AML-193 (cell line): ENCODE measurements at regions not wholly inside any gene's neighbourhood (a gene's known extent, or its start where the extent isn't known, plus 50 kb on each side); places are given as distances from the start of the nearest gene placed in this dataset.
"Not testable (repeated sequence)": the region's sequence is repeated elsewhere in the genome, so short reads cannot be mapped to it uniquely, and the experiment has no call there.

Source experiments
- DNase-seq, 2 experiments: peaks; one replicate each; lab custom pipeline; 2025; lab: John Stamatoyannopoulos, UW

GRCh38 chr3:177852001-177852807 is 654.9 kb upstream of the TBL1XR1 start:
- DNase-seq = no peak

- no peak for DNase-seq
Measured at GRCh38 chr3:177855021-177855420, 657.7 kb upstream of the TBL1XR1 start.

GRCh38 chr3:177860184-177860583 is 662.9 kb upstream of the TBL1XR1 start:
- no peak for DNase-seq

- DNase-seq = no peak
Measured at GRCh38 chr3:177862962-177863491, 665.7 kb upstream of the TBL1XR1 start.

- DNase-seq = not testable (repeated sequence)
Measured at GRCh38 chr3:177871267-177871666, 665.0 kb upstream of the KCNMB2 start.

- DNase-seq = no peak
Measured at GRCh38 chr3:177878192-177878591, 658.0 kb upstream of the KCNMB2 start.

- no peak for DNase-seq
Measured at GRCh38 chr3:177878957-177879356, 657.3 kb upstream of the KCNMB2 start.

- no peak for DNase-seq
Measured at GRCh38 chr3:177881351-177881750, 654.9 kb upstream of the KCNMB2 start.

- no peak for DNase-seq
Measured at GRCh38 chr3:177882124-177882648, 654.0 kb upstream of the KCNMB2 start.

- no peak for DNase-seq
Measured at GRCh38 chr3:177883091-177883490, 653.1 kb upstream of the KCNMB2 start.

- no peak for DNase-seq
Measured at GRCh38 chr3:177883957-177884356, 652.3 kb upstream of the KCNMB2 start.

- DNase-seq = no peak
Measured at GRCh38 chr3:177885063-177885462, 651.2 kb upstream of the KCNMB2 start.

GRCh38 chr3:177886501-177886900 is 649.7 kb upstream of the KCNMB2 start:
- DNase-seq = no peak

GRCh38 chr3:177887475-177887874 is 648.8 kb upstream of the KCNMB2 start:
- DNase-seq = no peak

- no peak for DNase-seq
Measured at GRCh38 chr3:177889161-177889560, 647.1 kb upstream of the KCNMB2 start.

GRCh38 chr3:177889652-177890358 is 646.4 kb upstream of the KCNMB2 start:
- no peak for DNase-seq

GRCh38 chr3:177890359-177890683 is 645.9 kb upstream of the KCNMB2 start:
- no peak for DNase-seq

- DNase-seq = not testable (repeated sequence)
Measured at GRCh38 chr3:177891569-177891968, 644.7 kb upstream of the KCNMB2 start.

- DNase-seq = no peak
Measured at GRCh38 chr3:177893331-177893730, 642.9 kb upstream of the KCNMB2 start.

- no peak for DNase-seq
Measured at GRCh38 chr3:177894081-177894728, 642.0 kb upstream of the KCNMB2 start.

GRCh38 chr3:177898185-177898584 is 638.1 kb upstream of the KCNMB2 start:
- DNase-seq = no peak

GRCh38 chr3:177899275-177900067 is 636.8 kb upstream of the KCNMB2 start:
- DNase-seq = no peak
